K562 (cell line): ENCODE measurements at regions not wholly inside any gene's neighbourhood (a gene's known extent, or its start where the extent isn't known, plus 50 kb on each side); places are given as distances from the start of the nearest gene placed in this dataset.

Experiments used
- ATAC-seq: fragments of 200-7000 bp; cut with Tn5 transposase; 3 replicates; pipeline ENCODE4 v1.9.1; 2020; ENCODE audit warnings: moderate library complexity
- BruUV-seq: library from RNA; stranded (reverse); fragments of 400-500 nt; replicated peaks from 2 replicates; lab custom pipeline; 2021; lab: Mats Ljungman, UMichigan
- CTCF ChIA-PET: fragments of 300-600 bp; formaldehyde crosslinking; extraction: SDS; loops from one replicate; lab custom pipeline; 2021; ENCODE audit warnings: low intra/inter-chr PET ratio; lab: Yijun Ruan, JAX
- POLR2A ChIA-PET: fragments of 300-600, 350-650 bp; sonication (Branson Sonifier 250); formaldehyde crosslinking; extraction: SDS; loops from one replicate; lab custom pipeline; 2021; ENCODE audit warnings: antibody characterized with exemption, inconsistent platforms; lab: Yijun Ruan, JAX
- DNase-seq, 4 experiments: peaks; one replicate each; pipeline versions ENCODE4 v3.0.0 to v3.0.0-alpha.2; 2011 to 2018; ENCODE audit warnings: low spot score in 3 of 4, mixed read lengths in 3 of 4; ENCODE audit errors: extremely low read depth in 1 of 4
- FAIRE-seq: peaks from 2 replicates; lab custom pipeline; 2011; peaks lifted over from hg19 to GRCh38; lab: Jason Lieb, UNC
- H2AFZ ChIP-seq: 2 replicates; pipeline ENCODE4 v1.6.0; 2011; ENCODE audit warnings: low read depth, low read length, control low read depth, inconsistent platforms
- H3K27ac ChIP-seq: fragments of 200-600 bp; 3 replicates; pipeline ENCODE4 v1.8.0; 2011; ENCODE audit warnings: low read depth, mild to moderate bottlenecking, control low read depth, inconsistent platforms, low read length, moderate library complexity, mixed read lengths; ENCODE audit errors: extremely low read depth
- H3K27me3 ChIP-seq, 2 experiments: fragments of 300-600 bp in 1 of 2; 2 replicates in 1 of 2; 3 replicates in 1 of 2; pipeline versions ENCODE4 v1.6.0 to v1.8.0; 2011; ENCODE audit warnings: inconsistent platforms in 2 of 2, low read length in 2 of 2, mild to moderate bottlenecking in 1 of 2, mixed read lengths in 1 of 2, moderate library complexity in 1 of 2; ENCODE audit not compliant: control insufficient read depth in 2 of 2, insufficient read depth in 2 of 2
- H3K36me3 ChIP-seq: fragments of 300-600 bp; 3 replicates; pipeline ENCODE4 v1.8.0; 2011; ENCODE audit warnings: mild to moderate bottlenecking, low read length, inconsistent platforms; ENCODE audit not compliant: control insufficient read depth, insufficient read depth
- H3K4me1 ChIP-seq, 2 experiments: fragments of 200-600 bp in 1 of 2; replicated peaks in 1 of 2; 2 replicates in 1 of 2; 3 replicates in 1 of 2; pipeline versions ENCODE4 v1.5.1 to v1.8.0; 2011; ENCODE audit warnings: inconsistent platforms in 2 of 2, low read length in 2 of 2, mild to moderate bottlenecking in 1 of 2, mixed read lengths in 1 of 2, moderate library complexity in 1 of 2; ENCODE audit not compliant: control insufficient read depth in 2 of 2, insufficient read depth in 2 of 2
- H3K4me2 ChIP-seq: 2 replicates; pipeline ENCODE4 v1.6.1; 2011; ENCODE audit warnings: low read length, control low read depth, inconsistent platforms, mixed read lengths; ENCODE audit not compliant: insufficient read depth
- H3K4me3 ChIP-seq: fragments of 200-600 bp; sonication (generic), shearing (Covaris generic); 2 replicates; pipeline ENCODE4 v1.5.1; 2016; ENCODE audit warnings: control low read depth, inconsistent platforms
- H3K79me2 ChIP-seq: fragments of 200-600 bp; 3 replicates; pipeline ENCODE4 v1.8.0; 2011; ENCODE audit warnings: low read length, inconsistent platforms; ENCODE audit not compliant: control insufficient read depth, insufficient read depth
- H3K9ac ChIP-seq, 2 experiments: 2 replicates each; pipeline versions ENCODE4 v1.6.0 to v1.6.1; 2011; ENCODE audit warnings: low read depth in 2 of 2, low read length in 2 of 2, control low read depth in 1 of 2, inconsistent platforms in 1 of 2, mild to moderate bottlenecking in 1 of 2, mixed read lengths in 1 of 2; ENCODE audit not compliant: insufficient read depth in 1 of 2
- H3K9me1 ChIP-seq: one replicate; pipeline ENCODE4 v1.6.0; 2011; ENCODE audit warnings: inconsistent platforms, mild to moderate bottlenecking, low read length, moderate library complexity; ENCODE audit not compliant: control insufficient read depth, insufficient read depth
- H3K9me3 ChIP-seq: replicated peaks from 2 replicates; pipeline ENCODE4 v1.5.1; 2011; ENCODE audit warnings: low read depth, low read length, inconsistent platforms; ENCODE audit not compliant: control insufficient read depth, insufficient read depth
- H4K20me1 ChIP-seq: replicated peaks from 2 replicates; pipeline ENCODE4 v1.6.1; 2011; ENCODE audit warnings: low read length, inconsistent platforms, mixed read lengths; ENCODE audit not compliant: control insufficient read depth, insufficient read depth
- CBX8 ChIP-seq: fragments of 200-600 bp; sonication (generic); IDR thresholded peaks from 2 replicates; pipeline ENCODE4 v1.6.1; 2012; ENCODE audit warnings: borderline replicate concordance, mixed run types, low read depth, mild to moderate bottlenecking, moderate library complexity, mixed read lengths, low read length, control low read depth, inconsistent platforms; ENCODE audit not compliant: poor library complexity, severe bottlenecking; ENCODE audit errors: extremely low read depth
- EP400 ChIP-seq: fragments of 450-650 bp; IDR thresholded peaks from 2 replicates; pipeline ENCODE4 v1.6.1; 2017; ENCODE audit warnings: antibody characterized with exemption, mild to moderate bottlenecking, moderate library complexity
- HNRNPLL ChIP-seq: fragments of 200-400 bp; formaldehyde crosslinking; IDR thresholded peaks from 2 replicates; pipeline ENCODE4 v1.6.1; 2017; ENCODE audit warnings: low read length, low read depth, mild to moderate bottlenecking; ENCODE audit not compliant: poor library complexity, severe bottlenecking
- KDM2B ChIP-seq: fragments of 250-450 bp; sonication (Bioruptor Pico); IDR thresholded peaks from 2 replicates; pipeline ENCODE4 v1.8.0; 2021; ENCODE audit warnings: mild to moderate bottlenecking, moderate library complexity
- POLR2H ChIP-seq: IDR thresholded peaks from 2 replicates; pipeline ENCODE4 v1.6.1; 2016; ENCODE audit warnings: missing genetic modification characterization, low read depth, mild to moderate bottlenecking, control low read depth, missing compliant biosample characterization, moderate library complexity
- RBM15 ChIP-seq: fragments of 200-400 bp; formaldehyde crosslinking; IDR thresholded peaks from 2 replicates; pipeline ENCODE4 v1.6.1; 2018; ENCODE audit warnings: mild to moderate bottlenecking, low read length, moderate library complexity; ENCODE audit not compliant: insufficient read depth
- RFX5 ChIP-seq: IDR thresholded peaks from 2 replicates; pipeline ENCODE4 v1.6.1; 2011; ENCODE audit warnings: low read depth, mild to moderate bottlenecking, improper control_type of control experiment, low read length
- WGBS: fragments of 100-300 bp; shearing (Covaris generic); methylation state at CpG from one replicate; pipeline ENCODE4 v1.1.6; 2016; ENCODE audit warnings: low coverage, mixed read lengths; ENCODE audit not compliant: insufficient coverage; ENCODE audit errors: missing lambda C conversion rate; 5-methylcytosine and 5-hydroxymethylcytosine counted together
- in situ Hi-C: fragments of 300-500 bp; cut with MboI; formaldehyde crosslinking; loops from 4 replicates; pipeline ENCODE4 v1.15.0; 2018; ENCODE audit warnings: inconsistent platforms, mixed read lengths
- intact Hi-C: fragments of 100-400 bp; cut with micrococcal nuclease; formaldehyde crosslinking; loops from 2 replicates; pipeline ENCODE4 v1.14.2; 2022
- TF ChIP-seq, protein P1 (sequence below): fragments of 450-650 bp; IDR thresholded peaks from 2 replicates; pipeline ENCODE4 v1.7.0; 2016; ENCODE audit warnings: borderline replicate concordance
- TF ChIP-seq, protein P2 (sequence below), 3 experiments: fragments of 200-800 bp in 1 of 3; sonication (Bioruptor generic) in 1 of 3; sonication (generic) in 1 of 3; formaldehyde crosslinking in 1 of 3; IDR thresholded peaks; 2 replicates each; pipeline versions ENCODE4 v1.6.1 to v1.8.0; 2016 to 2022; ENCODE audit warnings: mild to moderate bottlenecking in 2 of 3, missing compliant biosample characterization in 2 of 3, missing genetic modification characterization in 2 of 3, missing genetic modification reagents in 1 of 3

DNA sequence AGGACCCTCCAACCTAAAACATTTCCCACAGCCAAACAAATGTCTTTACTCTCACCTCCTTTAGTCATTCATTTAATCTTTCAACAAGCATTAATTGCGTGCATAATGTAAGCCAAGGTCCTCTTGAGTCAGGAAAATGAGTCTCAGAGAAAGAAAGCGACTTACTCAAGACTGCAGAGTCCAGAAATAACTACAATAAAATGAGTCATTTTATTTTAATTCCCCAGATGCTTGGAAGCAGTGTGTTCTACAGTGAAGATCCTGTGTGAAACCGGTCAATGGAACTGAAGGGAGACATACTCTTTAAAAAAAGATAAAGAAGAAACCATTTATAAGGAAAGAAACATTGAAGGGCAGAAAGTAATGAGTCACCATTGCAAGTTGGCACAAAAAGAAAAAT, 513.7 kb downstream of the CDK5RAP2 start (continued):
- TF ChIP-seq, protein P1, sequence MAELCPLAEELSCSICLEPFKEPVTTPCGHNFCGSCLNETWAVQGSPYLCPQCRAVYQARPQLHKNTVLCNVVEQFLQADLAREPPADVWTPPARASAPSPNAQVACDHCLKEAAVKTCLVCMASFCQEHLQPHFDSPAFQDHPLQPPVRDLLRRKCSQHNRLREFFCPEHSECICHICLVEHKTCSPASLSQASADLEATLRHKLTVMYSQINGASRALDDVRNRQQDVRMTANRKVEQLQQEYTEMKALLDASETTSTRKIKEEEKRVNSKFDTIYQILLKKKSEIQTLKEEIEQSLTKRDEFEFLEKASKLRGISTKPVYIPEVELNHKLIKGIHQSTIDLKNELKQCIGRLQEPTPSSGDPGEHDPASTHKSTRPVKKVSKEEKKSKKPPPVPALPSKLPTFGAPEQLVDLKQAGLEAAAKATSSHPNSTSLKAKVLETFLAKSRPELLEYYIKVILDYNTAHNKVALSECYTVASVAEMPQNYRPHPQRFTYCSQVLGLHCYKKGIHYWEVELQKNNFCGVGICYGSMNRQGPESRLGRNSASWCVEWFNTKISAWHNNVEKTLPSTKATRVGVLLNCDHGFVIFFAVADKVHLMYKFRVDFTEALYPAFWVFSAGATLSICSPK = no peak
- no peak for TF ChIP-seq POLR2H

DNA sequence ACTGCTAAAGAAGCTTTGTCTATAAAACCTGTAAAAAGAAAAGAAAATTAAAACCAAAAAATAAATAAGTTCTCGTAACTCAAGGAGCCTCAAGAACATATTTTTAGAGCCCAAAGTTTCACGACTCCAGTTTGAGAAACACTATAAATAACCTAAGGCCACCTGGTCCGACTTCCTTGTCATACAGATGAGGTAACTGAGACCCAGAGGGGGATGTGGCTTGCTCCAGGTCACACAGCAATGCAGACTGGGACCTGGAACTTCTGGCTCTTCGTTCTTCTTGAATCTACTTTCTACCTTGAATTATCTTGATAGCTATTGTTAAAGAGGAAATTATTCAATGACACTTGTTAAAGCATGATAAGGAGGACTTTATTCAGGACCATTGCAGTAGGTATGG, 514.8 kb downstream of the CDK5RAP2 start:
- Histone ChIP-seq H3K36me3 (no peaks in the 10 kb centered on the region), H3K4me1 (no peaks in the 10 kb centered on the region), H3K4me3 (no peak overlapping the region), H3K79me2 (no peaks in the 10 kb centered on the region), H3K27ac (no peak overlapping the region), H3K27me3 (no peaks in the 10 kb centered on the region), H3K4me2 (no peak overlapping the region), H3K9ac (no peak overlapping the region), H3K9me1 (no peaks in the 10 kb centered on the region), H3K9me3 (no peaks in the 10 kb centered on the region), H2AFZ (no peak overlapping the region), H4K20me1 (no peaks in the 10 kb centered on the region)
- TF ChIP-seq RFX5 (no peak), HNRNPLL (no peak), RBM15 (no peak), CBX8 (no peak), EP400 (no peak), KDM2B (CRISPR knock-in tag) (no peak)
- TF ChIP-seq, protein P2, sequence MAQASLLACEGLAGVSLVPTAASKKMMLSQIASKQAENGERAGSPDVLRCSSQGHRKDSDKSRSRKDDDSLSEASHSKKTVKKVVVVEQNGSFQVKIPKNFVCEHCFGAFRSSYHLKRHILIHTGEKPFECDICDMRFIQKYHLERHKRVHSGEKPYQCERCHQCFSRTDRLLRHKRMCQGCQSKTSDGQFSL (CRISPR knock-in tag; IDR thresholded peaks at IDR 0.05) = no peak
- TF ChIP-seq, protein P2 (tag; IDR thresholded peaks at IDR 0.05) = no peak
- no peak for FAIRE-seq
- ChIA-PET POLR2A (no interaction called here), CTCF (no interaction called here)
- intact Hi-C loops = no loop called here
- BruUV-seq = no TSS peak
- DNase-seq = no peak
- ATAC-seq = no peak
- WGBS = 0% methylated on average over 3 of the region's 4 CpGs
- in situ Hi-C loops = no loop called here
